ENCODE measurements at regions not wholly inside any gene's neighbourhood (a gene's known extent, or its start where the extent isn't known, plus 50 kb on each side); places are given as distances from the start of the nearest gene placed in this dataset.

DNA sequence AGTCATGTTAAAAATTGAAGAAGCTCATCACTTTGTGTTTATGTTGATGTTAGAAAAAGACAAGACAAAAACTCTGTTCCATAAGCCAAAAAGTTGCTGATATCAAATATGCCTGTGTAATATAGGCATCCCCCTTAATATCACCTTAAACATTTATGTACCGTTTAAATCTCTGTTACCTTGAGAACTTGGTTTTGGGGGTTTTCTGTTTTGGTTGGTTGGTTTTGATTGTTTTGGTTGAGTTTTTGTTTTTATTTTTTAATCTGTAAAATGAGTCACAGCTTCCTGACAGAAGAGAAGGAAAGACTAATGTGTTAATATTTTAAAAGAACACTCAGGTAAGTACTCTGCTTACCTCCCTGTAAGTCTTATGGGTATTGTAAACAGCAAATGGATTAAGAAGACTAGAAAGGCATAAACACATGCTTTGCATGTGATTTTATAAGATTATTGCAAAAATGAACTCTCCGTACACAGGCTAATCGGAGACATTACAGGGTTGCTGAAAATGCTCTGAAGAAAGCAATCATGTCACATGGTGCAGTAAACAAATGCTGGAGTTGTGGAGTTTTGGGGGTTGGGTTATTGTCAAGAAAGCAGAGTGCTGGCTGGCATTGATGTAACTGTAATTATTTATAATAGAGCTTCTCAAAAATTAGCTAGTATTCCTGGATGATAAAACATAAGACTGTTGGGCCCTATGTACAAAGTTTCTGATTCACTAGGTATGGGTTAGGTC is 69.5 kb upstream of the MBNL1 start:
- Histone ChIP-seq H3K4me3 (no peak overlapping the region), H3K36me3 (no peaks in the 10 kb centered on the region), H4K20me1 (no peaks in the 10 kb centered on the region), H3K27ac (no peak overlapping the region), H3K9me3 (replicated peaks in 1 of 11) (no peaks in the 10 kb centered on the region), H3K4me1 (peaks cover 0 to 42% (median 0%) of the 10 kb centered on the region in 10 experiments; a peak in 7 of 20 replicates), H3K9ac (no peak overlapping the region), H3K27me3 (peaks cover 61 to 75% (median 70%) of the 10 kb centered on the region in 11 experiments), H3K4me2 (no peak overlapping the region; a peak in 1 of 22 replicates)
- TF ChIP-seq Cebpa-rat (IDR thresholded peaks at IDR 0.05), result no peak

GRCh38 chr3:152200476-152201420 is 68.0 kb upstream of the MBNL1 start:
- no peak for TF ChIP-seq Cebpa-rat (IDR thresholded peaks at IDR 0.05)
- Histone ChIP-seq H3K9ac (no peak overlapping the region), H3K4me1 (peaks cover 4 to 49% (median 10%) of the 10 kb centered on the region in 10 experiments; a peak in 17 of 20 replicates), H3K9me3 (replicated peaks in 1 of 11) (no peaks in the 10 kb centered on the region), H3K4me2 (no peak overlapping the region), H3K4me3 (no peak overlapping the region), H3K36me3 (no peaks in the 10 kb centered on the region), H3K27me3 (peaks cover 64 to 88% (median 77%) of the 10 kb centered on the region in 11 experiments), H4K20me1 (no peaks in the 10 kb centered on the region), H3K27ac (no peak overlapping the region)

GRCh38 chr3:152202976-152203626 is 65.6 kb upstream of the MBNL1 start:
- H3K9ac ChIP-seq, result no peak overlapping the region
- H3K4me3 ChIP-seq, result no peak overlapping the region
- H4K20me1 ChIP-seq, result no peaks in the 10 kb centered on the region
- H3K9me3 ChIP-seq (replicated peaks in 1 of 11), result peaks cover 2 to 8% (median 4%) of the 10 kb centered on the region in 11 experiments; a peak in 21 of 22 replicates
- H3K27ac ChIP-seq, result no peak overlapping the region
- H3K27me3 ChIP-seq, result peaks cover 57 to 75% (median 66%) of the 10 kb centered on the region in 11 experiments
- H3K4me2 ChIP-seq, result no peak overlapping the region
- no peaks in the 10 kb centered on the region for H3K36me3 ChIP-seq
- peaks cover 4 to 32% (median 12%) of the 10 kb centered on the region in 10 experiments; a peak in 17 of 20 replicates for H3K4me1 ChIP-seq
- no peak for TF ChIP-seq Cebpa-rat (IDR thresholded peaks at IDR 0.05)

DNA sequence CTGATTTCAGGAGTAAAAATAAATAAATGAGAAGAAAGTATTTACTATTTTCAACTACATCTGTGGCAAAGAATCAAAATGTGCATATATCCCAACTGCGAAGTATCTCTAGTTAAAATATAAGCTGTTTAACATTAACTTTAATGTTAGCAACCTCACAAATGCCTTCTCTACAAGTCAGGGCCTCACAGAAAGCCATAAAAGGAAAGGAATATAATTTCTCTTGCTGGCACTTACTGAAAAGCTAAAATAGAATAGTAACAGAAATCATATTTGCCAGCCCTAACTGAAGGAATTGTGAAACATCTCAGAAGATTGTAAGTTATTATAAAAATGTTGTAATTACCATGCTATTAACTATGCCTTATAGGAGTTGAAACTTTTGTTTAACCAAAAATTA is 65.1 kb upstream of the MBNL1 start:
- H3K4me2 ChIP-seq, result no peak overlapping the region
- H3K9me3 ChIP-seq (replicated peaks in 1 of 11), result peaks cover 6 to 14% (median 9%) of the 10 kb centered on the region in 11 experiments; a peak in 21 of 22 replicates
- no peaks in the 10 kb centered on the region for H4K20me1 ChIP-seq
- H3K36me3 ChIP-seq, result no peaks in the 10 kb centered on the region
- H3K4me1 ChIP-seq, result peaks cover 4 to 32% (median 12%) of the 10 kb centered on the region in 10 experiments; a peak in 17 of 20 replicates
- no peak for TF ChIP-seq Cebpa-rat (IDR thresholded peaks at IDR 0.05)
- H3K4me3 ChIP-seq, result no peak overlapping the region
- H3K9ac ChIP-seq, result no peak overlapping the region
- H3K27me3 ChIP-seq, result peaks cover 52 to 69% (median 60%) of the 10 kb centered on the region in 11 experiments
- H3K27ac ChIP-seq, result no peak overlapping the region

GRCh38 chr3:152204218-152204617 is 64.5 kb upstream of the MBNL1 start:
- TF ChIP-seq Cebpa-rat (IDR thresholded peaks at IDR 0.05), result no peak
- Histone ChIP-seq H3K4me3 (no peak overlapping the region), H3K9ac (no peak overlapping the region), H3K27me3 (peaks cover 46 to 63% (median 55%) of the 10 kb centered on the region in 11 experiments), H3K27ac (no peak overlapping the region), H4K20me1 (no peaks in the 10 kb centered on the region), H3K4me2 (no peak overlapping the region), H3K4me1 (peaks cover 4 to 27% (median 12%) of the 10 kb centered on the region in 10 experiments; a peak in 17 of 20 replicates), H3K9me3 (replicated peaks in 1 of 11) (peaks cover 6 to 19% (median 14%) of the 10 kb centered on the region in 11 experiments; a peak in 21 of 22 replicates), H3K36me3 (no peaks in the 10 kb centered on the region)

DNA sequence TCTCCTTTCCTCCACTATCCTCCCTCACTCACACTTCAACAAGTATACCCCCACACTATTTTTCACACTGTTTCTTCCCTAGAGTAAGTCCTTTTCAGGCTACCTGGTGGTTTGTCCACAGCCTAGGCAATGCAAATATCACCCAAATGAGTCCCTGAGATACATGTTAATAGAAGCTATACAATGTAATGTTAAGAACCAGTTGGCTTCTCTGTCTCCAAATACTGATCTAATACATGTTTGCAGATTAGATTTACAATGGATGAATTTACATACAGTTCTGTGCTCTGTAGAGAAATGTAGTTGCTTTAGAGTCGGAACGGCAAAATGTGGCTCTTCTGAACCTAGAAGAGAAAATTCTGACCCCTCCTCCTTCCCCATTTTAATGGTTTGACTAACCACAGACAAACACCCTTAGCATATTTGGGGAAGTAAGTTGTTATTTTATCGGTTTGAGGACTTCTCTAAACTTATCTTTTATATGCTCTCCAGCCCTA is 63.6 kb upstream of the MBNL1 start:
- Histone ChIP-seq H4K20me1 (no peaks in the 10 kb centered on the region), H3K27ac (no peak overlapping the region; a peak in 2 of 22 replicates), H3K27me3 (peaks cover 37 to 54% (median 45%) of the 10 kb centered on the region in 11 experiments), H3K4me3 (no peak overlapping the region), H3K9ac (no peak overlapping the region), H3K4me1 (peaks cover 4 to 23% (median 12%) of the 10 kb centered on the region in 10 experiments; a peak in 17 of 20 replicates), H3K4me2 (peak overlapping the region; percentile 37 to 77 (median 52); a peak in 21 of 22 replicates), H3K36me3 (no peaks in the 10 kb centered on the region), H3K9me3 (replicated peaks in 1 of 11) (peaks cover 6 to 27% (median 14%) of the 10 kb centered on the region in 11 experiments; a peak in 21 of 22 replicates)
- no peak for TF ChIP-seq Cebpa-rat (IDR thresholded peaks at IDR 0.05)

- Histone ChIP-seq H4K20me1 (no peaks in the 10 kb centered on the region), H3K27me3 (peaks cover 25 to 43% (median 34%) of the 10 kb centered on the region in 11 experiments), H3K4me3 (no peak overlapping the region), H3K4me2 (peak overlapping the region in 5 of 11 experiments; percentile 52 to 77 (median 65); a peak in 6 of 22 replicates), H3K36me3 (no peaks in the 10 kb centered on the region), H3K9ac (no peak overlapping the region), H3K27ac (no peak overlapping the region), H3K9me3 (replicated peaks in 1 of 11) (peaks cover 6 to 27% (median 14%) of the 10 kb centered on the region in 11 experiments; a peak in 21 of 22 replicates), H3K4me1 (peaks cover 4 to 21% (median 12%) of the 10 kb centered on the region in 10 experiments; a peak in 17 of 20 replicates)
- no peak for TF ChIP-seq Cebpa-rat (IDR thresholded peaks at IDR 0.05)
Measured at GRCh38 chr3:152206243-152206760, 62.4 kb upstream of the MBNL1 start.

GRCh38 chr3:152208439-152208838 is 60.3 kb upstream of the MBNL1 start:
- no peak overlapping the region for H3K4me2 ChIP-seq
- H3K9me3 ChIP-seq (replicated peaks in 1 of 11), result peaks cover 6 to 27% (median 14%) of the 10 kb centered on the region in 11 experiments; a peak in 21 of 22 replicates
- peaks cover 4 to 21% (median 12%) of the 10 kb centered on the region in 10 experiments; a peak in 17 of 20 replicates for H3K4me1 ChIP-seq
- no peak overlapping the region for H3K4me3 ChIP-seq
- H3K36me3 ChIP-seq, result no peaks in the 10 kb centered on the region
- no peak overlapping the region for H3K9ac ChIP-seq
- H4K20me1 ChIP-seq, result no peaks in the 10 kb centered on the region
- H3K27me3 ChIP-seq, result peaks cover 11 to 21% (median 15%) of the 10 kb centered on the region in 11 experiments
- TF ChIP-seq Cebpa-rat (IDR thresholded peaks at IDR 0.05), result no peak
- H3K27ac ChIP-seq, result no peak overlapping the region
